SK-N-MC (cell line): ENCODE measurements at regions not wholly inside any gene's neighbourhood (a gene's known extent, or its start where the extent isn't known, plus 50 kb on each side); places are given as distances from the start of the nearest gene placed in this dataset.

Experiments used
- DNase-seq: peaks from one replicate; pipeline ENCODE4 v3.0.0-alpha.2; 2011; ENCODE audit warnings: low read depth, low spot score
- H3K27ac ChIP-seq: fragments of 200-600 bp; sonication (generic); 2 replicates; pipeline ENCODE4 v1.5.1; 2016; ENCODE audit warnings: mixed run types
- H3K36me3 ChIP-seq: fragments of 200-600 bp; sonication (generic); 2 replicates; pipeline ENCODE4 v1.6.1; 2017; ENCODE audit warnings: antibody characterized with exemption, low read length, mixed read lengths; ENCODE audit not compliant: insufficient read depth
- H3K4me3 ChIP-seq: fragments of 200-600 bp; sonication (generic); 2 replicates; pipeline ENCODE4 v1.5.1; 2016
- H3K9ac ChIP-seq: fragments of 200-600 bp; sonication (generic); 2 replicates; pipeline ENCODE4 v1.8.0; 2017; ENCODE audit warnings: mixed run types, mixed read lengths; ENCODE audit not compliant: insufficient read length
- H3K9me3 ChIP-seq: fragments of 200-600 bp; sonication (generic); 2 replicates; pipeline ENCODE4 v1.6.1; 2017; ENCODE audit warnings: low read depth, mild to moderate bottlenecking, antibody characterized with exemption, low read length, moderate library complexity, mixed read lengths
- EZH2 ChIP-seq: fragments of 200-600 bp; sonication (generic); IDR thresholded peaks from one replicate; pipeline ENCODE4 v1.6.1; 2017; ENCODE audit warnings: antibody characterized with exemption
- FOXP2 ChIP-seq: optimal IDR thresholded peaks from 2 replicates; pipeline ENCODE3; 2011; ENCODE audit warnings: mild to moderate bottlenecking, moderate library complexity; ENCODE audit not compliant: insufficient read depth; ENCODE audit errors: extremely low read length, control extremely low read depth
- POLR2AphosphoS5 ChIP-seq: IDR thresholded peaks from 2 replicates; pipeline ENCODE4 v1.6.1; 2012; ENCODE audit warnings: mild to moderate bottlenecking, low read depth, low read length, borderline replicate concordance

GRCh38 chr10:4201866-4202825 is 417.1 kb upstream of the KLF6 start:
- no peak for DNase-seq
- H3K9me3 ChIP-seq, result no peaks in the 10 kb centered on the region
- H3K4me3 ChIP-seq, result no peak overlapping the region
- no peak overlapping the region for H3K9ac ChIP-seq
- no peak overlapping the region for H3K27ac ChIP-seq
- no peak for TF ChIP-seq FOXP2
- no peaks in the 10 kb centered on the region for H3K36me3 ChIP-seq

DNA sequence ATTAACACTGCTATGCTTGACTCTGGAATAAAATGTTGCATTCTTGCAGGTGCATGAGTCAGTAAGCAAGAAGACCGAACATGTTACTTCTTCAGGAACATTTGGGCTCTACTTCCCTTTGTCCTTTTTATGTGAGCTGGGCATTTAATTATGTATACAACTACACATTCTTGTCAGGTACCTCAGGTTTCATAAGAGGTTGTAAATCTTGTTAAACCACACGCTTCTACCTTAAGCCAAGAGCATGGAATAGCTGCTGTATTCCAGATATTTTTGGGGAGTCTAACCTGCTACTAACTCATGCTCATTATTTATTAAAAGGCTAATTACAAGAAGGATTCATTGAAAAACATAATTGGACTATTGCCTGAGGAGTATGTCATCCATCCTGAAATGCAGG is 414.2 kb upstream of the KLF6 start:
- no peak for TF ChIP-seq FOXP2
- TF ChIP-seq EZH2, result no peak
- no peak for TF ChIP-seq POLR2AphosphoS5
- no peak overlapping the region for H3K9ac ChIP-seq
- H3K36me3 ChIP-seq, result no peaks in the 10 kb centered on the region
- DNase-seq, result no peak
- H3K27ac ChIP-seq, result no peak overlapping the region
- no peak overlapping the region for H3K4me3 ChIP-seq
- H3K9me3 ChIP-seq, result no peaks in the 10 kb centered on the region

DNA sequence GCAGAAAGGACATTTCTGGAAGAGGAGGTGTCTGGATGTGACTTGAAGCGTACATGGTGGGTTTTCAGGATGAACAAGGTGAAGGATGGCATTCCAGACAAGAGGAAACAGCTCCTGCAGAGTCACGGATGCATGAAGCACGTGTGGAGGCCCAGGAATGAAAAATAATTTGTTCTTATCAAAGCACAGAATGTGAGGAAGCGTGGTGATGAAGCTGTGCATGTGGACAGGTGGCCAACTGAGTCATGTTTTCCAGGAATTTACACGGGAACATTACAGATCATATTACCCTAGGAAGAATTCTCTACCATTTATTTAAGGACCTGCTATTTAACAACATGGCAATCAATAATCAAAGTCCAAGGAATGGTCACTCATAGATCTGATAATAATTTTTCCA is 413.2 kb upstream of the KLF6 start:
- H3K9me3 ChIP-seq, result no peaks in the 10 kb centered on the region
- DNase-seq, result no peak
- no peaks in the 10 kb centered on the region for H3K36me3 ChIP-seq
- H3K9ac ChIP-seq, result no peak overlapping the region
- H3K4me3 ChIP-seq, result no peak overlapping the region
- H3K27ac ChIP-seq, result no peak overlapping the region
- TF ChIP-seq POLR2AphosphoS5 (no peak), EZH2 (no peak), FOXP2 (no peak)

DNA sequence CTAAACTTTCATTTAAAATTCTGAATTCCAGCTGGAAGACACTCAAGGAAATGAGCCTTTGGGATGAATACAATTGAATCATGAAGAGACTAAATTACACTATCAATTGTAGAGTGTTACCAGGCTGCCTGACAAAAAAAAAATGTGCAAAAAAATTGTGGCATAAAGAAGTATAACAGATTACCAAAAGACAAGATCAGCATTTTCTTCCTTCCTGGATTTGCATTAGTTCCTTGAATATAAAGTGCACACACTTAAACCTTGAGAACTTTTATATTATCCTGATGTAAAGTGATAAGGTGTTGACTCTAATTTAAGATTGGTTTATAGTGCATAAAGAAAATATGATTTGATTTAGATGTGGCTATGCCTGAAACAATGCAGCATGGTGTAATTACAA is 412.7 kb upstream of the KLF6 start:
- H3K4me3 ChIP-seq, result no peak overlapping the region
- no peaks in the 10 kb centered on the region for H3K9me3 ChIP-seq
- DNase-seq, result no peak
- TF ChIP-seq FOXP2 (no peak), POLR2AphosphoS5 (no peak), EZH2 (no peak)
- no peaks in the 10 kb centered on the region for H3K36me3 ChIP-seq
- no peak overlapping the region for H3K27ac ChIP-seq
- H3K9ac ChIP-seq, result no peak overlapping the region

DNA sequence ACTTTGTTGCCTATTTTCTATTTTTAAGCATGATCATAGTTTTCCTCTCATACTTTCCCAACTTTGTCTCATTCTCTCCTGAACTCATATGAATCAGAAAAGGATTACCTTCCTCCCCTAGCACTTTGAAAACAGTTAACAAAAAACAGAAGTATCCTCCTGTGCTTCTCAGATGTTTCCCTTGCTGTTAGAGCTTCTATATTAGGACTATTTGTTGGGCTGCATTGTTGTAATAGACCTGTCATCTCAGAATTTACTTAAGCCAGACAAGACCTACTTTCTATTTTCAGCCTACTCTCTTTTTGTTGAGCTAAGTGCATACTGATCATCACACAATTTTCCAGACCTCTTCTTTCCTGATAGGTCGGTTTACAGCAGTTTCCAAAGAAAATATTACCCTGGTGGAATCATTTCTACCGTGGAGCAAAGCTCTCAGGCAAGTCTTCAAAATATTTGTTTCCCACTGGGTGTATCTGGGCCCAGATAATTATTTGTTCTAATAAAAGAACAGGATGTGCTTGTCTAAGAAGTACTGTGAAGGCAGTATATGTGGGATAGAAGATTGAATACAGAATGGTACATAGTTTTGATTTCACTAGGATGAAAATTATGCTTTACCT is 411.9 kb upstream of the KLF6 start:
- H3K27ac ChIP-seq, result no peak overlapping the region
- no peaks in the 10 kb centered on the region for H3K9me3 ChIP-seq
- no peak for DNase-seq
- TF ChIP-seq EZH2, result no peak
- no peak for TF ChIP-seq POLR2AphosphoS5
- no peak for TF ChIP-seq FOXP2
- H3K36me3 ChIP-seq, result no peaks in the 10 kb centered on the region
- no peak overlapping the region for H3K4me3 ChIP-seq
- H3K9ac ChIP-seq, result no peak overlapping the region

GRCh38 chr10:4196183-4196582 is 411.2 kb upstream of the KLF6 start:
- Histone ChIP-seq H3K27ac (no peak overlapping the region), H3K4me3 (no peak overlapping the region)
- no peak for DNase-seq

DNA sequence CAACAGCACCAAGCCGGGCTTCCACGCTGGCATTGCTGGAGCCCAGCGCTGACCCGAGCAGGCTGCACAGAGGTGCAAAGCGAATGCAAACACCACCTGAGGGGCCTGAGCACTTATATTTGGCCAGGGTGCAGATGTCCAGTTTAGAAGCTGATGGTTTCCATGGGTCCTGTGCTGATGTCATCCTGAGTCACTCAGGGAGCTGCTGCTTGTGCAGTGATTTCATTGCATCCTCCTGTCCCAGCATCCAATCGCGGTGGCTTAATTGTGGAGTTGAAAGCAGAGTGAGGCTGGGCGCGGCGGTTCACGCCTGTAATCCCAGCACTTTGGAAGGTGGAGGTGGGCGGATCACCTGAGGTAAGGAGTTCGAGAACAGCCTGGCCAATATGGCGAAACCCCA is 410.2 kb upstream of the KLF6 start:
- Histone ChIP-seq H3K4me3 (no peak overlapping the region), H3K36me3 (no peaks in the 10 kb centered on the region), H3K27ac (no peak overlapping the region), H3K9me3 (no peaks in the 10 kb centered on the region), H3K9ac (no peak overlapping the region)
- TF ChIP-seq EZH2 (no peak), FOXP2 (no peak), POLR2AphosphoS5 (no peak)
- DNase-seq, result no peak

More at GRCh38 chr10:4196183-4196582, 411.2 kb upstream of the KLF6 start:
- Histone ChIP-seq H3K9me3 (no peaks in the 10 kb centered on the region), H3K9ac (no peak overlapping the region), H3K36me3 (no peaks in the 10 kb centered on the region)
- TF ChIP-seq POLR2AphosphoS5 (no peak), FOXP2 (no peak), EZH2 (no peak)

DNA sequence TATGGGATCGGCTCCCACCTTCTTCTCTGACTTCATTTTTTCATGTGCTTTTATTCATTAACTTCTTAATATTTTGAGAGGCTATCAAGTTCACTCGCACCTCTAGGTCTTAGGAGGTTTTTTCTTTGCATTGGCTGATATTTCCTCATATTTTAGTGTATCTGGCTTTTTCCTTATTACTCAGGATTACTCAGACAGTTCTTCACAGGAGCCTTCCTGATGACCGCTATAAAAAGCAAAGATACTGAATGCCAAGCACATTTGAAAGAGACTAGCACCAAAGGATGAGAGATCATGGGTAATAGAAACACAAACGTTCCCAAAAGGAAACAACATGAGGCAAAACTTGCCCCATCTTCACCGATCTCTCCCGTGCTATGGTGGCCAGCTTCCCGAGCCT is 409.2 kb upstream of the KLF6 start:
- H3K9ac ChIP-seq, result no peak overlapping the region
- no peaks in the 10 kb centered on the region for H3K36me3 ChIP-seq
- no peak for DNase-seq
- H3K27ac ChIP-seq, result no peak overlapping the region
- H3K4me3 ChIP-seq, result no peak overlapping the region
- H3K9me3 ChIP-seq, result no peaks in the 10 kb centered on the region
- TF ChIP-seq FOXP2, result no peak
- no peak for TF ChIP-seq EZH2
- no peak for TF ChIP-seq POLR2AphosphoS5
